Endodermal cell (in vitro differentiated cells): ENCODE measurements at regions not wholly inside any gene's neighbourhood (a gene's known extent, or its start where the extent isn't known, plus 50 kb on each side); places are given as distances from the start of the nearest gene placed in this dataset.

ENCODE experiments used
- DNase-seq: peaks from one replicate; pipeline ENCODE4 v3.0.0-alpha.2; 2017
- H3K27ac ChIP-seq: 2 replicates; pipeline ENCODE4 v1.5.1; 2013; ENCODE audit warnings: mild to moderate bottlenecking, low read depth, low read length, moderate library complexity
- H3K27me3 ChIP-seq: 2 replicates; pipeline ENCODE4 v1.6.1; 2013; ENCODE audit warnings: mild to moderate bottlenecking, low read length, moderate library complexity; ENCODE audit not compliant: insufficient read depth, control insufficient read depth, poor library complexity, severe bottlenecking
- H3K36me3 ChIP-seq: 2 replicates; pipeline ENCODE4 v1.7.0; 2013; ENCODE audit warnings: mild to moderate bottlenecking, low read length, moderate library complexity; ENCODE audit not compliant: control insufficient read depth, insufficient read depth
- H3K4me1 ChIP-seq: one replicate; pipeline ENCODE4 v1.7.0; 2013; ENCODE audit warnings: low read length; ENCODE audit not compliant: control insufficient read depth, insufficient read depth
- H3K4me3 ChIP-seq: 2 replicates; pipeline ENCODE4 v1.5.1; 2013; ENCODE audit warnings: mild to moderate bottlenecking, low read length, moderate library complexity
- H3K9ac ChIP-seq: 2 replicates; pipeline ENCODE4 v1.6.1; 2013; ENCODE audit warnings: mild to moderate bottlenecking, low read length, moderate library complexity; ENCODE audit not compliant: poor library complexity, severe bottlenecking; ENCODE audit errors: extremely low read depth
- H3K9me3 ChIP-seq: 2 replicates; pipeline ENCODE4 v1.6.1; 2013; ENCODE audit warnings: mild to moderate bottlenecking, low read length, moderate library complexity; ENCODE audit not compliant: control insufficient read depth
- H3K27ac Mint-ChIP-seq: 2 replicates; pipeline ENCODE4 v1.8.0; 2020; ENCODE audit warnings: mixed read lengths
- H3K27me3 Mint-ChIP-seq: 2 replicates; pipeline ENCODE4 v1.8.0; 2021; ENCODE audit warnings: mild to moderate bottlenecking, mixed read lengths; ENCODE audit not compliant: insufficient read depth
- H3K36me3 Mint-ChIP-seq: 2 replicates; pipeline ENCODE4 v1.8.0; 2020; ENCODE audit warnings: low read depth, mixed read lengths
- H3K4me1 Mint-ChIP-seq: 2 replicates; pipeline ENCODE4 v1.8.0; 2020; ENCODE audit warnings: mixed read lengths
- H3K4me3 Mint-ChIP-seq: 2 replicates; pipeline ENCODE4 v1.8.0; 2020; ENCODE audit warnings: mild to moderate bottlenecking, moderate library complexity, mixed read lengths
- H3K9me3 Mint-ChIP-seq: 2 replicates; pipeline ENCODE4 v1.8.0; 2020; ENCODE audit warnings: mild to moderate bottlenecking, mixed read lengths
- CTCF ChIP-seq: fragments of 200-600 bp; sonication (generic); conservative IDR thresholded peaks from 2 replicates; pipeline ENCODE4 v1.5.0; 2021; ENCODE audit warnings: antibody characterized with exemption, mild to moderate bottlenecking
- WGBS, 2 experiments: methylation state at CpG; one replicate each; pipeline versions ENCODE4 v1.1.5 to v1.1.7; 2013; ENCODE audit warnings: missing lambda C conversion rate in 2 of 2, mixed read lengths in 1 of 2; ENCODE audit not compliant: insufficient coverage in 1 of 2, insufficient read length in 1 of 2; 5-methylcytosine and 5-hydroxymethylcytosine counted together

GRCh38 chr4:91653067-91653466 is 650.7 kb upstream of the GRID2 start:
- no peak for TF ChIP-seq CTCF
- Mint-ChIP-seq H3K4me3 (no peak overlapping the region), H3K9me3 (peaks cover 4% of the 10 kb centered on the region), H3K4me1 (peaks cover 8% of the 10 kb centered on the region), H3K27me3 (no peaks in the 10 kb centered on the region), H3K27ac (no peak overlapping the region), H3K36me3 (no peaks in the 10 kb centered on the region)
- H3K9ac ChIP-seq, result no peak overlapping the region
- no peak for DNase-seq
- WGBS, 2 experiments, result 87 to 100% methylated on average over 1 of the region's 1 CpG
- H3K9me3 ChIP-seq, result no peaks in the 10 kb centered on the region
- no peaks in the 10 kb centered on the region for H3K36me3 ChIP-seq
- H3K4me3 ChIP-seq, result no peak overlapping the region
- H3K27me3 ChIP-seq, result no peaks in the 10 kb centered on the region
- no peak overlapping the region for H3K27ac ChIP-seq
- H3K4me1 ChIP-seq, result no peaks in the 10 kb centered on the region

GRCh38 chr4:91681091-91681490 is 622.7 kb upstream of the GRID2 start:
- Histone ChIP-seq H3K9ac (no peak overlapping the region), H3K4me3 (no peak overlapping the region), H3K27ac (no peak overlapping the region), H3K9me3 (peaks cover 22% of the 10 kb centered on the region), H3K36me3 (no peaks in the 10 kb centered on the region), H3K27me3 (no peaks in the 10 kb centered on the region), H3K4me1 (no peaks in the 10 kb centered on the region)
- no peak for TF ChIP-seq CTCF
- Mint-ChIP-seq H3K27me3 (no peaks in the 10 kb centered on the region), H3K4me3 (no peak overlapping the region), H3K9me3 (peaks cover 23% of the 10 kb centered on the region), H3K27ac (no peak overlapping the region), H3K4me1 (no peaks in the 10 kb centered on the region), H3K36me3 (no peaks in the 10 kb centered on the region)
- DNase-seq, result no peak

- no peaks in the 10 kb centered on the region for H3K4me1 ChIP-seq
- WGBS, 2 experiments, result 81% methylated on average over 1 of the region's 1 CpG; no CpG with 5 or more reads in 1 of the 2 experiments
- no peak overlapping the region for H3K27ac ChIP-seq
- peaks cover 21% of the 10 kb centered on the region for H3K9me3 ChIP-seq
- H3K4me3 ChIP-seq, result no peak overlapping the region
- TF ChIP-seq CTCF, result no peak
- Mint-ChIP-seq H3K4me3 (no peak overlapping the region), H3K27me3 (no peaks in the 10 kb centered on the region), H3K4me1 (no peaks in the 10 kb centered on the region), H3K9me3 (peaks cover 23% of the 10 kb centered on the region), H3K27ac (no peak overlapping the region), H3K36me3 (no peaks in the 10 kb centered on the region)
- no peak overlapping the region for H3K9ac ChIP-seq
- no peak for DNase-seq
- H3K27me3 ChIP-seq, result no peaks in the 10 kb centered on the region
- no peaks in the 10 kb centered on the region for H3K36me3 ChIP-seq
These were observed 622.2 kb upstream of the GRID2 start for GRCh38 chr4:91681544-91681943.
